ENCODE measurements at regions not wholly inside any gene's neighbourhood (a gene's known extent, or its start where the extent isn't known, plus 50 kb on each side); places are given as distances from the start of the nearest gene placed in this dataset.

- no peak for DNase-seq
These were observed 279.7 kb upstream of the SOX5 start for GRCh38 chr12:24229031-24229700.

DNA sequence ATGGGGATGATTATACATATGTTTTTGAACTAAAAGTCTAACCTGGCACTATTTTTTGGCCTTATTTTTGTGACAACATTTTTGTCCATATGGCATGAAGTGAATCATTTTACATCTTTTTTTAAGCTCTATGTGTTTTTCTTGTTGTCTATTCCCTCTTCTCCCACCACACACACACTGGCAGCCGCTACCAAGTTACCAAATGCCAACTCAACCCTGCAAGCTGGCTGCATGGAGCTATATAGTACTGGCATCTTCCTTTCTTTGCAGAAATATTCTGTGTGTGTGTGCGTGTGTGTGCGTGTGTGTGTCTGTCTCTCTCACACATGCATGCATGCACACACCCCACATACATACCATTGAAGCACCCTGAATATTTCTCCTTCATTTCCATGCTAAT lies 278.9 kb upstream of the SOX5 start:
- peak in 2 of 51 donors; percentile 18 to 49 for DNase-seq

- DNase-seq, result no peak
These were observed 278.1 kb upstream of the SOX5 start for GRCh38 chr12:24227551-24227950.

GRCh38 chr12:24226745-24227350 lies 277.4 kb upstream of the SOX5 start:
- DNase-seq, result peak in 5 of 51 donors; percentile 6 to 42 (median 26)

GRCh38 chr12:24224401-24224800 lies 274.9 kb upstream of the SOX5 start:
- DNase-seq, result no peak

DNA sequence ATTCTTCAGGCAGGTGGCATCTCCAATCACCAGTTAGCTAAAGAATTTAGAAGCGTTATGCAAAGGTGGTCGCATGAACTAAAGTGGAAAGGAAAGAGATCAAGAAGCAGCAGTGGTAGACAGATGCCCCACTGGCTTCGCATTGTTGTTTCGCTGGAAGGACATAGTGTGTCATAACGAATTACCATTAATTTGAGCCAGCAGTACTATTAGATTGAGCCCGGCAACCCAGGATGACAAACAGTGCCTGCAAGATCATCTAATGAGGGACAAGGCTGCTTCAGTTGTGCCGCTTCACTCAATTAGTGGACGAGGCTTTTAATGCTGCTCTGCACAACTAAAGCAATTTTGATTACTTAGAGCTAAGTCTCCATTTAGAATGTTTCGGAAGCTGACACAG lies 274.5 kb upstream of the SOX5 start:
- DNase-seq, result no peak

DNA sequence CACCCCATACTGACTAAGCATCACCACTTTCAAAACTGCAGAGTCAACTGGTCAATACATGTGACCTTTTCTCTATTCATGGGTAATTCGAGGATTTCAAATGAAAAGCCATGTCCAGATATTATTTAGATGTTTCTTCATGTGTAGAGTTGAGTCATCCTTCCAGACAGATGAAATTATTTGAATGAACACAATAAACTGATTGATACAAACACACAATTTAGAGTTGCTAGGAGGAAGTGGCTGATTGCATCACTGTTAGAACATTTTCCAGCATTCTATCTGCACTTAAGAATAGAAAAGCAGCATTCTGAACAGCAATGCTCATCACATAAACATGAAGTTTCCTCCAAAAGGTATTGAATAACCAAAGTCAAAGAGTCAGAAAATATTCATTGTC lies 273.5 kb upstream of the SOX5 start:
- DNase-seq, result no peak

DNA sequence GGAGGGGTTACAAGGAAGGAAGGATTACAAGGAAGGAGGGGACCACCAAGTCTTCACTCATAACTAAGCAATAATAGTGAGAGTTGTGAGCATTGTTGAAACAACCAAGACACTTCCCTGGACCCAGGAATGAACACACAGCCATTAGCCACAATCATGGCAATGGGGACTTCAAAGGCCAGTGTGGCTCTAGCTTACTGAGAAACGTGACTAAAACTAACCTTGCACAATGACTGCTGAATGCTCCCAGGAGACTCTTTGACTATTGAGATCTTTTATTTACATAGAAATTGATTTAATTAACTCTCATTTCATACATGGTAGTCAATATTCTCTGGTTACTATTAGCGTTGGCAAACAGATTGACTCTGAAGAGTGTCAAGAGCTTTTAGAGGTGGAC lies 263.0 kb upstream of the SOX5 start:
- DNase-seq, result no peak

DNA sequence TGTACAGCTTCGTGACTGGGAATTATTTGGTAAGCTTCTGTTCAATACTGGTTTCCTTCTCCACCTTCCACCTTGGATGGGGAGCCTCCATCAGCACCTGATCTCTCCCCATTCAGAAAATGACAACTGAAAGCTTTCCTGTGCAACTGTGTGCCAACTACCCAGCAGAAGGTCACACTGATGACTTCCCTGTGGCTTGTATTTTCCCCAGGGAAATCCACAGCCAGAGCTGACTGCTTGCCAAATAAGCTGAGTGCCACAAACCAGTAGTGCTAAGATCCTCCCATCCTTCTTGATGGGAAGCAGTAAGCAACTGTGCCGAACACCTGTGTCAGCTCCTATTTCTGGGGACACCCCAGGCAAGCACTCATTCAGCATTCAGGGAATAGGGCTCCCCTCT lies 257.2 kb upstream of the SOX5 start:
- no peak for DNase-seq

DNA sequence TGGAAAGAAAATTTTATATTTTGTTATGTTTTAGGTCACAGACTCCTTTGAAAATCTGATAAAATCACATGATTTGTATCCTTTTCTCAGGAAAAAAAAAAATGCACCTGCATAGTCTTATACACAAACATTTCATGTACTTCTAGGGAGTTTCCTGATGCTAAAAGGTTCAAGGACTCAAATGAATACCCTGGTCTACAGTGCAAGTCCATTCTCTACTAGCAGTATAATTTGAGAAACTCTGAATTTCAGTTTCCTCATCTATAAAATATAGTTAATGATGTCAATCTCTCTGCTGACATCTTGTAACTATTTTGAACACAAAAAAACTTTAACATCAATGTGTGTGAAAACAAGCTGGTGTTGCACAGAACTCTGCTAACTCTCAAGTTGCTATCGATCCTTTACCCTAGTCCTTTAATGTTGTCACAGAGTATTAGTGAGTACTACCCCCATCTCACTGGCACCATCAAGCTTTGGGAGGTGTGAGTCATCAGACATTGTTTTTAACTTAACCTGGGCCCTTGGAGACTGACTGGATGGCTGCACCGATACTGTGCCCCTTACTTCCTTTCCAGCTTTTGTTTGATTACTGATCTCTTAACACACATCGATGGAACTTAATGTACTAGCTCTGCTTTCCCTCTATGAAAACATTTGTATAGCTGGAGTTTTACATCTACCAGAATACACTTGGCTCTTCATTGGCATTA lies 251.9 kb upstream of the SOX5 start:
- no peak for DNase-seq

- no peak for DNase-seq
These were observed 250.5 kb upstream of the SOX5 start for GRCh38 chr12:24200010-24200409.

DNA sequence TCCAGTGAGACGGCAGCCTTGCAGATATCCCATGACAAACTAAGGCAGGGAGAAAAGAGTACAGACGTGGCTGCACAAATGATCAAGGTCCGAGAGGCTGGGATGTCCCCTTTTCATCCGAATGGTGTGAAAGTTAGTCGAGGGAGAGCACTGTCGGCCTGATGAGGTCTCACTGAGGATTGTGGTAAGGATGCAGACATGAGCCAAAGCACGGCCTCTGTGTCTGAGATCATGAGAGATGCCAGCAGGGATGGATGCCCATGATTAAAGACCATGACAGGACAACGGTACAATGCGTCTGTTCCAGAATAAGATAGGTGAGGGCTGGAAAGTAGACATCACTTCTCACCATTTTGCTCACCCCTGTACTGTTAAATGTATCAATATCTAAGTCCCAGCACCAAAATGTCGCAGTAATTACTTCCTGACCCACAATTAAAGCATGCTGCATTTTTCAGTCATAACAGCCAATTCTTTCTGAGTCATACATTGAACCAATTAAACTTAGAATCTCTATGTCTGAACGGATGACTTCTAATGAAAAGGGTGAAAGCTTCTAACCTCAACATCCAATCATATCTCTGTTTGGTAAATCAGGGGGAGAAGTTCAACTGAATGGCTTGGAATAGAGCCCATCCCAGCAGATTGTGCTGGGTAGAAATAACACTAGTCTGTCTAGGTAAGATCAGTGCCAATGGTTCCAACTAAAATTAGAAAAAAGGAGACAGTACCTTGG lies 249.6 kb upstream of the SOX5 start:
- no peak for DNase-seq

GRCh38 chr12:24198070-24198469 lies 248.6 kb upstream of the SOX5 start:
- no peak for DNase-seq

DNA sequence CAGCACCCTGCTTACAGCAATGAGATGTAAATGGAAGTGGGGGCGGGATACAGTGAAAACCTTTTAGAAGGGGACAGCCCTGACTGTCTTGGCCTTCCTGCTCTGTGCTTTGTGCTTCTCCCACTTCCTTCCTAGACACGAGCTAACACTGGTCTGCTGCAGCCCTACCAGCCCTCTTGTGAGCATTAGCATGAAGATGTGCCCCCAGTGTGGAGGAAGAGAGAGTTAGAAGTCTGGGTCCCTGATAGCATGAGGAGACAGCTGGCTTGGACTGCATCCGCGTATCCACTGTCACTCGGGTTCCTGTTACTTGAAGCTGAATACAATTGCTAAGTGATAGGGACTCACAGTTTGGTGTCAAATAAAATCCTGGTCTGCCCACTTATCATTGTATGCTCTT lies 248.1 kb upstream of the SOX5 start:
- no peak for DNase-seq

- no peak for DNase-seq
These were observed 245.6 kb upstream of the SOX5 start for GRCh38 chr12:24195063-24195462.

- DNase-seq, result no peak
These were observed 241.6 kb upstream of the SOX5 start for GRCh38 chr12:24191117-24191516.

GRCh38 chr12:24185782-24186181 lies 236.3 kb upstream of the SOX5 start:
- no peak for DNase-seq

DNA sequence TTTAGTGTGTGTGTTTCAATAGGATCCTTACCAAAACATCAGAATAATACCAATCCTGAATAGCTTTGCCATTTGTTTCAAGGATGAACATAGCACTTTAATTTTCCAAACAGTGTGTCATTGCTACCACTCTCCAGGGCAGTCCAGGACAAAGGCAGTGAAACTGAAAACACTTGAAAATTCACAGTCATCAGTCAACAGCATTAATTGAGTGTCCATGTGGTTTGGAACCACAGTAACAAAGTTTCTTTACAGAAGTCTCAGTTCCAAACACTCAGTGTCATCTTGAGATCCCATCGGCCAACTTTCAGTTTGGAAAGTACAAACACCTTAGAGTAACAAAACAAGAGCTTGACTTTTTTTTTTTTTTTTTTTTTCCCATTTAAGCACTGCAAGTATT lies 228.4 kb upstream of the SOX5 start:
- DNase-seq, result no peak

- no peak for DNase-seq
These were observed 226.5 kb upstream of the SOX5 start for GRCh38 chr12:24175929-24176328.

GRCh38 chr12:24175284-24175683 lies 225.8 kb upstream of the SOX5 start:
- no peak for DNase-seq

DNA sequence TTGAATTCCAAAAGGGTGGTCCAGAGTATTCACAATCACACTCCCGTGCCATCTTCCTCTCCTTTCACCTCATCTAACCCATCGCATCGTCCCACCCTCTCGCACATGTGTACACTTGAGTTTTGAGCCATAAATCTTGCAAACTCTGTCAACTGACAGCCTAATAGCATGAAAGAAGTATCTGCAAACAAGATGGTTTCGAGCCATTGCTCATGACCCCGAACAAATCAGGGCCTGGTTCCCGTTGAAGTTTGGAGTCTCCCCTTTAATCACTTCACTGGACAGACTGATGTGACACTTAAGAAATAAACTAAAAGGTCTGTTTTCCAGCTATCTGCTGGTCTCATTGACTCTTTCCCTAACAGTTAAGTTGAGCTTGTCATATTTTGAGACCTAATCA lies 223.6 kb upstream of the SOX5 start:
- DNase-seq, result no peak

GRCh38 chr12:24172773-24173066 lies 223.2 kb upstream of the SOX5 start:
- DNase-seq, result no peak
